Thyroid gland (tissue), 4 donors: ENCODE measurements at regions not wholly inside any gene's neighbourhood (a gene's known extent, or its start where the extent isn't known, plus 50 kb on each side); places are given as distances from the start of the nearest gene placed in this dataset.
"Not testable (repeated sequence)": the region's sequence is repeated elsewhere in the genome, so short reads cannot be mapped to it uniquely, and the experiment has no call there.

Experiments
- DNase-seq, 2 donors: peaks; one replicate each; pipeline ENCODE4 v3.0.0-alpha.2; 2019
- H3K27ac ChIP-seq, 3 donors: fragments of 200-600 bp; sonication (generic); 1 replicate in 2 of 3; 2 replicates in 1 of 3; pipeline ENCODE4 v1.5.1; 2016 to 2019; ENCODE audit warnings: mild to moderate bottlenecking in 1 of 3, moderate library complexity in 1 of 3
- H3K27me3 ChIP-seq: fragments of 200-600 bp; sonication (generic); one replicate; pipeline ENCODE4 v1.5.1; 2019
- H3K36me3 ChIP-seq, 2 donors: fragments of 200-600 bp; sonication (generic); one replicate each; pipeline ENCODE4 v1.5.1; 2016 to 2019
- H3K4me1 ChIP-seq, 2 donors: fragments of 200-600 bp; sonication (generic); one replicate each; pipeline ENCODE4 v1.5.1; 2017 to 2019
- H3K4me3 ChIP-seq, 3 donors: fragments of 200-600 bp; sonication (generic); replicated peaks in 1 of 3; 1 replicate in 2 of 3; 2 replicates in 1 of 3; pipeline ENCODE4 v1.5.1; 2016; ENCODE audit warnings: mild to moderate bottlenecking in 1 of 3
- H3K9me3 ChIP-seq: fragments of 200-600 bp; sonication (generic); one replicate; pipeline ENCODE4 v1.5.1; 2017
- CTCF ChIP-seq, 6 experiments: fragments of 200-600 bp in 3 of 6; fragments of 450-650 bp in 3 of 6; sonication (generic) in 3 of 6; IDR thresholded peaks; one replicate each; pipeline ENCODE4 v1.5.1; 2016 to 2019; ENCODE audit warnings: antibody characterized with exemption in 6 of 6, mild to moderate bottlenecking in 2 of 6, inconsistent platforms in 1 of 6, moderate library complexity in 1 of 6
- POLR2A ChIP-seq, 2 donors: fragments of 450-650 bp; IDR thresholded peaks; one replicate each; pipeline ENCODE4 v1.6.1; 2017; ENCODE audit warnings: antibody characterized with exemption in 2 of 2, mild to moderate bottlenecking in 2 of 2, moderate library complexity in 1 of 2
- WGBS, 2 donors: methylation state at CpG; one replicate each; pipeline ENCODE4 v1.1.5; 2017; 5-methylcytosine and 5-hydroxymethylcytosine counted together
- intact Hi-C: fragments of 100-400 bp; cut with DNase I; formaldehyde crosslinking; loops from one replicate; pipeline ENCODE4 v1.15.1; 2023

GRCh38 chr7:96825285-96825684 is 115.6 kb upstream of the SEM1 start:
- no peak overlapping the region for H3K4me3 ChIP-seq
- DNase-seq, result no peak
- no peak overlapping the region for H3K27ac ChIP-seq
- no peaks in the 10 kb centered on the region for H3K4me1 ChIP-seq
- TF ChIP-seq CTCF (IDR thresholded peaks at IDR 0.05) (no peak), POLR2A (IDR thresholded peaks at IDR 0.05) (no peak)
- H3K27me3 ChIP-seq, result no peaks in the 10 kb centered on the region
- H3K36me3 ChIP-seq, result no peaks in the 10 kb centered on the region
- intact Hi-C loops, result no loop called here
- WGBS, 2 donors, result 78 to 90% methylated on average over 2 of the region's 2 CpGs
- no peaks in the 10 kb centered on the region for H3K9me3 ChIP-seq

- no peaks in the 10 kb centered on the region for H3K36me3 ChIP-seq
- 69 to 84% methylated on average over 1 of the region's 1 CpG for WGBS, 2 donors
- H3K27me3 ChIP-seq, result no peaks in the 10 kb centered on the region
- no peaks in the 10 kb centered on the region for H3K4me1 ChIP-seq
- intact Hi-C loops, result no loop called here
- no peak overlapping the region for H3K4me3 ChIP-seq
- H3K27ac ChIP-seq, result no peak overlapping the region
- DNase-seq, result no peak
- no peaks in the 10 kb centered on the region for H3K9me3 ChIP-seq
- TF ChIP-seq CTCF (IDR thresholded peaks at IDR 0.05) (no peak), POLR2A (IDR thresholded peaks at IDR 0.05) (no peak)
Measured at GRCh38 chr7:96826089-96826488, 116.4 kb upstream of the SEM1 start.

- Histone ChIP-seq H3K4me1 (no peaks in the 10 kb centered on the region), H3K27me3 (no peaks in the 10 kb centered on the region), H3K9me3 (no peaks in the 10 kb centered on the region), H3K4me3 (no peak overlapping the region), H3K36me3 (no peaks in the 10 kb centered on the region), H3K27ac (no peak overlapping the region)
- TF ChIP-seq POLR2A (IDR thresholded peaks at IDR 0.05) (no peak), CTCF (IDR thresholded peaks at IDR 0.05) (no peak)
- DNase-seq, result no peak
- intact Hi-C loops, result no loop called here
- WGBS, 2 donors, result 85 to 88% methylated on average over 6 of the region's 6 CpGs
Measured at GRCh38 chr7:96827701-96828100, 118.1 kb upstream of the SEM1 start.

GRCh38 chr7:96829121-96829520 is 119.5 kb upstream of the SEM1 start:
- DNase-seq, H3K4me3 ChIP-seq, H3K27me3 ChIP-seq, H3K9me3 ChIP-seq, H3K36me3 ChIP-seq, H3K4me1 ChIP-seq, H3K27ac ChIP-seq, intact Hi-C loops: not testable (repeated sequence)
- WGBS, 2 donors, result 91 to 92% methylated on average over 4 of the region's 4 CpGs

GRCh38 chr7:96831446-96831845 is 121.8 kb upstream of the SEM1 start:
- Histone ChIP-seq H3K4me1 (no peaks in the 10 kb centered on the region), H3K36me3 (no peaks in the 10 kb centered on the region), H3K4me3 (no peak overlapping the region), H3K9me3 (no peaks in the 10 kb centered on the region), H3K27ac (no peak overlapping the region), H3K27me3 (no peaks in the 10 kb centered on the region)
- DNase-seq, result no peak
- WGBS, 2 donors, result 73 to 76% methylated on average over 2 of the region's 2 CpGs
- TF ChIP-seq POLR2A (IDR thresholded peaks at IDR 0.05) (no peak), CTCF (IDR thresholded peaks at IDR 0.05) (no peak)
- intact Hi-C loops, result no loop called here

GRCh38 chr7:96832092-96832662 is 122.5 kb upstream of the SEM1 start:
- no peak for DNase-seq
- TF ChIP-seq CTCF (IDR thresholded peaks at IDR 0.05), result no peak
- no peak for TF ChIP-seq POLR2A (IDR thresholded peaks at IDR 0.05)
- 89 to 91% methylated on average over 1 of the region's 1 CpG for WGBS, 2 donors

More at GRCh38 chr7:96832092-96832662, 122.5 kb upstream of the SEM1 start:
- intact Hi-C loops, result no loop called here
- Histone ChIP-seq H3K9me3 (no peaks in the 10 kb centered on the region), H3K27ac (no peak overlapping the region), H3K36me3 (no peaks in the 10 kb centered on the region), H3K27me3 (no peaks in the 10 kb centered on the region), H3K4me3 (no peak overlapping the region), H3K4me1 (no peaks in the 10 kb centered on the region)
